Spleen (tissue), 11 donors: ENCODE measurements at regions not wholly inside any gene's neighbourhood (a gene's known extent, or its start where the extent isn't known, plus 50 kb on each side); places are given as distances from the start of the nearest gene placed in this dataset.

Source experiments
- DNase-seq: peaks from one replicate; pipeline ENCODE4 v3.0.0-alpha.2; 2020
- H3K27ac ChIP-seq, 8 donors: fragments of 200-600 bp; sonication (generic) in 7 of 8; 1 replicate in 4 of 8; 2 replicates in 4 of 8; pipeline versions ENCODE4 v1.5.0 to v1.8.0; 2016 to 2021; ENCODE audit warnings: inconsistent platforms in 4 of 8, mild to moderate bottlenecking in 4 of 8, moderate library complexity in 1 of 8
- H3K27me3 ChIP-seq, 7 donors: fragments of 200-600 bp; sonication (generic) in 6 of 7; replicated peaks in 1 of 7; 1 replicate in 4 of 7; 2 replicates in 3 of 7; pipeline versions ENCODE4 v1.5.0 to v1.8.0; 2016 to 2021; ENCODE audit warnings: inconsistent platforms in 3 of 7, mild to moderate bottlenecking in 1 of 7
- H3K36me3 ChIP-seq, 6 donors: fragments of 200-600 bp; sonication (generic) in 5 of 6; 1 replicate in 4 of 6; 2 replicates in 2 of 6; pipeline versions ENCODE4 v1.5.0 to v1.8.0; 2016 to 2021; ENCODE audit warnings: inconsistent platforms in 2 of 6
- H3K4me1 ChIP-seq, 6 donors: fragments of 200-600 bp; sonication (generic) in 5 of 6; 1 replicate in 3 of 6; 2 replicates in 3 of 6; pipeline versions ENCODE4 v1.5.0 to v1.8.0; 2016 to 2021; ENCODE audit warnings: inconsistent platforms in 3 of 6
- H3K4me3 ChIP-seq, 8 donors: fragments of 200-600 bp; sonication (generic) in 7 of 8; 1 replicate in 4 of 8; 2 replicates in 4 of 8; pipeline versions ENCODE4 v1.5.0 to v1.8.0; 2016 to 2021; ENCODE audit warnings: inconsistent platforms in 4 of 8, mild to moderate bottlenecking in 4 of 8, moderate library complexity in 2 of 8
- H3K9me3 ChIP-seq, 8 donors: fragments of 200-600 bp; sonication (generic) in 7 of 8; 1 replicate in 4 of 8; 2 replicates in 4 of 8; pipeline versions ENCODE4 v1.5.0 to v1.8.0; 2016 to 2021; ENCODE audit warnings: inconsistent platforms in 4 of 8
- POLR2A ChIP-seq, 3 donors: fragments of 450-650 bp; IDR thresholded peaks; one replicate each; pipeline ENCODE4 v1.5.1; 2017; ENCODE audit warnings: antibody characterized with exemption in 3 of 3, mild to moderate bottlenecking in 1 of 3
- POLR2AphosphoS5 ChIP-seq, 3 donors: sonication (generic); formaldehyde crosslinking; IDR thresholded peaks; one replicate each; pipeline ENCODE4 v1.5.1; 2017; ENCODE audit warnings: antibody characterized with exemption in 3 of 3
- WGBS, 5 donors: extraction: QIAGEN DNeasy Blood & Tissue Kit in 3 of 5; methylation state at CpG; one replicate each; pipeline versions ENCODE4 v1.1.5 to v1.1.7; 2013 to 2018; 5-methylcytosine and 5-hydroxymethylcytosine counted together
- intact Hi-C: fragments of 100-400 bp; cut with DNase I; formaldehyde crosslinking; loops from one replicate; pipeline ENCODE4 v1.15.0; 2023; ENCODE audit warnings: low total_unique reads
- TF ChIP-seq, protein P1 (sequence below), 11 experiments: fragments of 200-600 bp in 7 of 11; fragments of 450-650 bp in 4 of 11; sonication (generic) in 4 of 11; IDR thresholded peaks in 8 of 11; conservative IDR thresholded peaks in 3 of 11; 1 replicate in 7 of 11; 2 replicates in 4 of 11; pipeline versions ENCODE4 v1.4.0 to v1.8.0; 2016 to 2021; ENCODE audit warnings: antibody characterized with exemption in 11 of 11, inconsistent platforms in 4 of 11, mild to moderate bottlenecking in 1 of 11
- donor health status: healthy with polysubstance abuse.
- donor health status: DM: no; HTN: no; CAD: no; lungs with moderate emphysema.
- donor health status: DM: no; HTN: no; CAD: no.
- donor health status: Bipolar disorder and iron deficiency.
- donor health status: healthy.
- donor health status: DM: no; HTN: no; CAD: no.
- donor health status: DM: yes; HTN: yes; CAD: no.

DNA sequence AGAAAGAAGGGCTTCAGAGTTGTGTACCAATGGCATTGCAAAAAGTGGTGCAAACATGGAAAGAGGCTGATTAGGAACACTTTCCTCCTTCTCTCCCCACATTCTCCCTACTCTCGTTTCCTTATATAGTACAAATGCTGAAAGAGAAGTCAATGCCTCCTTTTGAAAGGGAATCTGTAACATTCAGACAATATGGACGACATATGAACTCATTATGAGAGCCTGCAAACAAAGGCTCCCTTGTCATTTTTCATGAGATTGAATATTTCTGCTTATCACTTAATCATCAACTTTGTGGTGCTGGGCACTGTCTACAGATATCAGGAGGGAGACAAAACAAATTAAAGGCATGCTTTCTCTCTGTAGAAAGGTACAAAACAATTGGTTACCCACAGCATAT lies 437.1 kb upstream of the PHF14 start:
- H3K9me3 ChIP-seq, result peaks cover 0 to 16% (median 3%) of the 10 kb centered on the region in 8 donors
- H3K27ac ChIP-seq, result no peak overlapping the region
- no peaks in the 10 kb centered on the region for H3K4me1 ChIP-seq
- 29 to 67% (median 43%) methylated on average over 2 of the region's 2 CpGs for WGBS, 5 donors
- no peak for DNase-seq
- TF ChIP-seq POLR2AphosphoS5 (IDR thresholded peaks at IDR 0.05) (no peak), POLR2A (IDR thresholded peaks at IDR 0.05) (no peak)
- TF ChIP-seq, protein P1, sequence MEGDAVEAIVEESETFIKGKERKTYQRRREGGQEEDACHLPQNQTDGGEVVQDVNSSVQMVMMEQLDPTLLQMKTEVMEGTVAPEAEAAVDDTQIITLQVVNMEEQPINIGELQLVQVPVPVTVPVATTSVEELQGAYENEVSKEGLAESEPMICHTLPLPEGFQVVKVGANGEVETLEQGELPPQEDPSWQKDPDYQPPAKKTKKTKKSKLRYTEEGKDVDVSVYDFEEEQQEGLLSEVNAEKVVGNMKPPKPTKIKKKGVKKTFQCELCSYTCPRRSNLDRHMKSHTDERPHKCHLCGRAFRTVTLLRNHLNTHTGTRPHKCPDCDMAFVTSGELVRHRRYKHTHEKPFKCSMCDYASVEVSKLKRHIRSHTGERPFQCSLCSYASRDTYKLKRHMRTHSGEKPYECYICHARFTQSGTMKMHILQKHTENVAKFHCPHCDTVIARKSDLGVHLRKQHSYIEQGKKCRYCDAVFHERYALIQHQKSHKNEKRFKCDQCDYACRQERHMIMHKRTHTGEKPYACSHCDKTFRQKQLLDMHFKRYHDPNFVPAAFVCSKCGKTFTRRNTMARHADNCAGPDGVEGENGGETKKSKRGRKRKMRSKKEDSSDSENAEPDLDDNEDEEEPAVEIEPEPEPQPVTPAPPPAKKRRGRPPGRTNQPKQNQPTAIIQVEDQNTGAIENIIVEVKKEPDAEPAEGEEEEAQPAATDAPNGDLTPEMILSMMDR (IDR thresholded peaks at IDR 0.05 in 8 of 11, conservative IDR thresholded peaks at IDR 0.05 in 3 of 11), result no peak
- H3K4me3 ChIP-seq, result no peak overlapping the region
- H3K36me3 ChIP-seq, result no peaks in the 10 kb centered on the region
- intact Hi-C loops, result no loop called here
- no peaks in the 10 kb centered on the region for H3K27me3 ChIP-seq

GRCh38 chr7:10537764-10538163 lies 435.9 kb upstream of the PHF14 start:
- DNase-seq, result no peak
- Histone ChIP-seq H3K4me3 (no peak overlapping the region), H3K36me3 (no peaks in the 10 kb centered on the region), H3K9me3 (peaks cover 0 to 12% (median 3%) of the 10 kb centered on the region in 8 donors), H3K4me1 (no peaks in the 10 kb centered on the region), H3K27me3 (no peaks in the 10 kb centered on the region), H3K27ac (no peak overlapping the region)
- TF ChIP-seq POLR2A (IDR thresholded peaks at IDR 0.05) (no peak), POLR2AphosphoS5 (IDR thresholded peaks at IDR 0.05) (no peak)
- TF ChIP-seq, protein P1 (IDR thresholded peaks at IDR 0.05 in 8 of 11, conservative IDR thresholded peaks at IDR 0.05 in 3 of 11), result no peak
- intact Hi-C loops, result no loop called here
- WGBS, 5 donors, result 55 to 66% (median 64%) methylated on average over 3 of the region's 3 CpGs

DNA sequence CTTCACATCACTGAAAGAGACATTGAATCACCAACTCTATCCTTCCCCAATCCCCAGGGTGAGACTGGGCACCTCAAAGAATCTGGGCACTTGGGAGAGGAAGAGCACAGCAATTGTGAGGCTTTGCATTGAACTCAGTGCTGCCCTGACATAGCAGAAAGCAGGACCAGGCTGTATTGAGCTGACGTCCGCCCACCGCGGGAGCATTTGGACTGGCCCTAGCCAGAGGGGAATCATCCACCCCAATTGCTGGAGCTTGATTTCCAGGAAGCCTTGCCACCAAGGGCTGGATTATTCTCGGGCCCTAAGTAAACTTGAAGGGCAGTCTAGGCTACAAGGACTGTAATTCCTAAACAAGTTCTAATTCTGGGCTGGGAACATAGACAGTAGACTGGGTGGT lies 416.3 kb upstream of the PHF14 start:
- H3K4me3 ChIP-seq, result no peak overlapping the region
- H3K4me1 ChIP-seq, result no peaks in the 10 kb centered on the region
- H3K36me3 ChIP-seq, result no peaks in the 10 kb centered on the region
- no peaks in the 10 kb centered on the region for H3K9me3 ChIP-seq
- no peak for DNase-seq
- no peaks in the 10 kb centered on the region for H3K27me3 ChIP-seq
- WGBS, 5 donors, result 91 to 95% (median 94%) methylated on average over 5 of the region's 5 CpGs
- no peak overlapping the region for H3K27ac ChIP-seq
- intact Hi-C loops, result no loop called here
- no peak for TF ChIP-seq POLR2AphosphoS5 (IDR thresholded peaks at IDR 0.05)
- TF ChIP-seq POLR2A (IDR thresholded peaks at IDR 0.05), result no peak
- TF ChIP-seq, protein P1 (IDR thresholded peaks at IDR 0.05 in 8 of 11, conservative IDR thresholded peaks at IDR 0.05 in 3 of 11), result no peak

- TF ChIP-seq, protein P1 (IDR thresholded peaks at IDR 0.05 in 8 of 11, conservative IDR thresholded peaks at IDR 0.05 in 3 of 11), result no peak
- TF ChIP-seq POLR2AphosphoS5 (IDR thresholded peaks at IDR 0.05) (no peak), POLR2A (IDR thresholded peaks at IDR 0.05) (no peak)
- no peak overlapping the region for H3K27ac ChIP-seq
- H3K27me3 ChIP-seq, result no peaks in the 10 kb centered on the region
- no peak overlapping the region for H3K4me3 ChIP-seq
- no peak for DNase-seq
- no peaks in the 10 kb centered on the region for H3K9me3 ChIP-seq
- intact Hi-C loops, result no loop called here
- no peaks in the 10 kb centered on the region for H3K36me3 ChIP-seq
- no peaks in the 10 kb centered on the region for H3K4me1 ChIP-seq
Observed at GRCh38 chr7:10560497-10560896, 413.2 kb upstream of the PHF14 start.
